Endothelial cell of umbilical vein (primary cell): ENCODE measurements at regions not wholly inside any gene's neighbourhood (a gene's known extent, or its start where the extent isn't known, plus 50 kb on each side); places are given as distances from the start of the nearest gene placed in this dataset.

Experiments used
- BruUV-seq: library from RNA; stranded (reverse); fragments of 400-500 nt; replicated peaks from 2 replicates; lab custom pipeline; 2021; lab: Mats Ljungman, UMichigan
- CTCF ChIA-PET: fragments of 300-600, 350-600 bp; sonication (Branson Sonifier 250); formaldehyde crosslinking; loops from one replicate; lab custom pipeline; 2021; ENCODE audit warnings: antibody characterized with exemption, inconsistent platforms; lab: Charles Lee
- POLR2A ChIA-PET: fragments of 300-600, 350-600 bp; sonication (Branson Sonifier 250); formaldehyde crosslinking; loops from one replicate; lab custom pipeline; 2021; ENCODE audit warnings: antibody characterized with exemption, inconsistent platforms; lab: Charles Lee
- DNase-seq: peaks from one replicate; pipeline ENCODE4 v3.0.0-alpha.2; 2011; ENCODE audit warnings: low read depth, low spot score
- FAIRE-seq: peaks from 2 replicates; lab custom pipeline; 2011; peaks lifted over from hg19 to GRCh38; lab: Jason Lieb, UNC
- H2AFZ ChIP-seq: 2 replicates; pipeline ENCODE4 v1.6.0; 2012; ENCODE audit warnings: low read depth, low read length, control low read depth, inconsistent platforms
- H3K27ac ChIP-seq: 2 replicates; pipeline ENCODE4 v1.5.1; 2011; ENCODE audit warnings: low read depth, mild to moderate bottlenecking, control low read depth, low read length, moderate library complexity; ENCODE audit not compliant: insufficient read depth
- H3K27me3 ChIP-seq, 2 experiments: 2 replicates each; pipeline versions ENCODE4 v1.6.0 to v1.6.1; 2011; ENCODE audit warnings: low read length in 2 of 2, mixed read lengths in 1 of 2; ENCODE audit not compliant: control insufficient read depth in 2 of 2, insufficient read depth in 2 of 2
- H3K36me3 ChIP-seq, 2 experiments: 2 replicates in 1 of 2; 3 replicates in 1 of 2; pipeline ENCODE4 v1.5.1; 2011; ENCODE audit warnings: low read length in 2 of 2, mild to moderate bottlenecking in 1 of 2, moderate library complexity in 1 of 2; ENCODE audit not compliant: control insufficient read depth in 2 of 2, insufficient read depth in 2 of 2; ENCODE audit errors: extremely low read depth in 1 of 2
- H3K4me1 ChIP-seq: 3 replicates; pipeline ENCODE4 v1.5.1; 2011; ENCODE audit warnings: mild to moderate bottlenecking, low read length; ENCODE audit not compliant: control insufficient read depth, insufficient read depth; ENCODE audit errors: extremely low read depth
- H3K4me2 ChIP-seq: 2 replicates; pipeline ENCODE4 v1.6.1; 2011; ENCODE audit warnings: low read length, control low read depth, mixed read lengths; ENCODE audit not compliant: insufficient read depth
- H3K4me3 ChIP-seq, 3 experiments: fragments of 200-600 bp in 1 of 3; sonication (generic), shearing (Covaris generic) in 1 of 3; replicated peaks in 1 of 3; 2 replicates each; pipeline ENCODE4 v1.5.1; 2011 to 2016; ENCODE audit warnings: control low read depth in 3 of 3, low read length in 3 of 3, mild to moderate bottlenecking in 2 of 3, inconsistent platforms in 1 of 3, low read depth in 1 of 3, moderate library complexity in 1 of 3; ENCODE audit not compliant: insufficient read depth in 1 of 3
- H3K79me2 ChIP-seq: 2 replicates; pipeline ENCODE4 v1.6.0; 2012; ENCODE audit warnings: low read length, inconsistent platforms; ENCODE audit not compliant: control insufficient read depth, insufficient read depth
- H3K9ac ChIP-seq: replicated peaks from 2 replicates; pipeline ENCODE3; 2011; ENCODE audit warnings: low read length, control low read depth; ENCODE audit not compliant: insufficient read depth; ENCODE audit errors: extremely low read depth
- H3K9me1 ChIP-seq: replicated peaks from 3 replicates; pipeline ENCODE4 v1.6.0; 2011; ENCODE audit warnings: mild to moderate bottlenecking, low read length; ENCODE audit not compliant: control insufficient read depth, insufficient read depth; ENCODE audit errors: extremely low read depth
- H3K9me3 ChIP-seq: replicated peaks from 2 replicates; pipeline ENCODE4 v1.5.1; 2012; ENCODE audit warnings: low read length, inconsistent platforms; ENCODE audit not compliant: control insufficient read depth, insufficient read depth
- H4K20me1 ChIP-seq: replicated peaks from 2 replicates; pipeline ENCODE3; 2011; ENCODE audit warnings: mild to moderate bottlenecking, low read length; ENCODE audit not compliant: control insufficient read depth, insufficient read depth; ENCODE audit errors: extremely low read depth
- CTCF ChIP-seq, 2 donors: IDR thresholded peaks; 1 replicate in 1 of 2; 2 replicates in 1 of 2; pipeline ENCODE4 v1.5.1; 2011; ENCODE audit warnings: low read length in 2 of 2, mild to moderate bottlenecking in 2 of 2, moderate library complexity in 2 of 2, control low read depth in 1 of 2, inconsistent platforms in 1 of 2, low read depth in 1 of 2; ENCODE audit not compliant: insufficient read depth in 1 of 2; ENCODE audit errors: extremely low read depth in 1 of 2
- EZH2 ChIP-seq: IDR thresholded peaks from 2 replicates; pipeline ENCODE4 v1.6.1; 2012; ENCODE audit warnings: borderline replicate concordance, low read depth, mild to moderate bottlenecking, moderate library complexity, low read length, inconsistent platforms; ENCODE audit not compliant: severe bottlenecking
- FOS ChIP-seq: IDR thresholded peaks from 2 replicates; pipeline ENCODE4 v1.6.1; 2011; ENCODE audit warnings: mild to moderate bottlenecking, low read length, moderate library complexity, borderline replicate concordance; ENCODE audit not compliant: insufficient read depth
- GATA2 ChIP-seq: IDR thresholded peaks from 2 replicates; pipeline ENCODE4 v1.7.0; 2011; ENCODE audit warnings: low read depth, mild to moderate bottlenecking, moderate library complexity, mixed read lengths, low read length; ENCODE audit not compliant: insufficient read length, insufficient read depth
- JUN ChIP-seq: IDR thresholded peaks from 2 replicates; pipeline ENCODE4 v1.6.1; 2011; ENCODE audit warnings: borderline replicate concordance, low read depth; ENCODE audit not compliant: insufficient read length, insufficient read depth
- MAX ChIP-seq: IDR thresholded peaks from 2 replicates; pipeline ENCODE4 v1.6.1; 2011; ENCODE audit not compliant: insufficient read depth, insufficient read length
- MYC ChIP-seq: IDR thresholded peaks from one replicate; pipeline ENCODE4 v1.6.1; 2011; ENCODE audit warnings: mild to moderate bottlenecking, low read depth, low read length
- POLR2A ChIP-seq: IDR thresholded peaks from 2 replicates; pipeline ENCODE4 v1.6.1; 2012; ENCODE audit warnings: low read depth, mild to moderate bottlenecking, control low read depth, low read length
- POLR2AphosphoS5 ChIP-seq: IDR thresholded peaks from 2 replicates; pipeline ENCODE4 v1.6.1; 2012; ENCODE audit warnings: low read depth, mild to moderate bottlenecking, control low read depth, low read length, moderate library complexity; ENCODE audit not compliant: insufficient read depth
- dilution Hi-C: fragments of 300-500 bp; cut with MboI; formaldehyde crosslinking; loops from one replicate; pipeline ENCODE4 v1.15.0; 2019; ENCODE audit warnings: low sequenced_read_pairs; ENCODE audit not compliant: extremely low pct_ligation_motif_present
- intact Hi-C: fragments of 100-400 bp; cut with micrococcal nuclease; formaldehyde crosslinking; loops from one replicate; pipeline ENCODE4 v1.10.0; 2022

- Histone ChIP-seq H4K20me1 (no peaks in the 10 kb centered on the region), H3K27ac (no peak overlapping the region), H3K4me3 (no peak overlapping the region), H3K36me3 (no peaks in the 10 kb centered on the region), H3K4me1 (no peaks in the 10 kb centered on the region), H3K9ac (no peak overlapping the region), H3K27me3 (no peaks in the 10 kb centered on the region), H3K9me3 (peaks cover 5% of the 10 kb centered on the region), H2AFZ (no peak overlapping the region), H3K79me2 (no peaks in the 10 kb centered on the region), H3K4me2 (no peak overlapping the region), H3K9me1 (no peaks in the 10 kb centered on the region)
- no peak for DNase-seq
- ChIA-PET CTCF (no interaction called here), POLR2A (no interaction called here)
- FAIRE-seq: no peak
- TF ChIP-seq MYC (no peak), POLR2A (no peak), CTCF (IDR thresholded peaks at IDR 0.05; ENCODE audit: extremely low read depth in 1 of 2, insufficient read depth in 1 of 2, low read depth in 1 of 2, low read length in 2 of 2) (no peak), JUN (no peak), MAX (no peak), EZH2 (no peak), FOS (no peak), GATA2 (no peak), POLR2AphosphoS5 (no peak)
- BruUV-seq: no TSS peak
- intact Hi-C loops: no loop called here
- dilution Hi-C loops: no loop called here
These were observed 377.5 kb downstream of the GPATCH2 start for GRCh38 chr1:217253351-217253750.
